ENCODE measurements at regions not wholly inside any gene's neighbourhood (a gene's known extent, or its start where the extent isn't known, plus 50 kb on each side); places are given as distances from the start of the nearest gene placed in this dataset.

- TF ChIP-seq CTCF (IDR thresholded peaks at IDR 0.05) = no peak
- TF ChIP-seq POLR2A (IDR thresholded peaks at IDR 0.05) = no peak
Observed at GRCh38 chr17:36835036-36835435, 102.2 kb upstream of the LHX1 start.
